GM23338 (cell line): ENCODE measurements at regions not wholly inside any gene's neighbourhood (a gene's known extent, or its start where the extent isn't known, plus 50 kb on each side); places are given as distances from the start of the nearest gene placed in this dataset.

Source experiments
- ATAC-seq: fragments of 200-7000 bp; cut with Tn5 transposase; 3 replicates; pipeline ENCODE4 v1.9.1; 2020
- DNase-seq: peaks from one replicate; pipeline ENCODE4 v3.0.0-alpha.2; 2015; ENCODE audit warnings: low spot score
- H2AFZ ChIP-seq: fragments of 200-600 bp; sonication (generic); 2 replicates; pipeline ENCODE4 v1.8.0; 2016; ENCODE audit warnings: antibody characterized with exemption, mild to moderate bottlenecking, moderate library complexity
- H3F3A ChIP-seq: fragments of 200-600 bp; sonication (generic); replicated peaks from 2 replicates; pipeline ENCODE4 v1.8.0; 2017; ENCODE audit warnings: antibody characterized with exemption, mixed run types, low read depth
- H3K27ac ChIP-seq: fragments of 200-600 bp; sonication (generic); 2 replicates; pipeline ENCODE4 v1.6.1; 2016; ENCODE audit warnings: low read depth
- H3K27me3 ChIP-seq: fragments of 200-600 bp; sonication (generic); 2 replicates; pipeline ENCODE4 v1.8.0; 2016; ENCODE audit warnings: mild to moderate bottlenecking, mixed run types, moderate library complexity; ENCODE audit not compliant: insufficient read depth
- H3K36me3 ChIP-seq: fragments of 200-600 bp; sonication (generic); 2 replicates; pipeline ENCODE4 v1.8.0; 2016; ENCODE audit warnings: mild to moderate bottlenecking; ENCODE audit not compliant: insufficient read depth
- H3K4me1 ChIP-seq: fragments of 200-600 bp; sonication (generic); 2 replicates; pipeline ENCODE4 v1.8.0; 2016; ENCODE audit warnings: mild to moderate bottlenecking, moderate library complexity; ENCODE audit not compliant: insufficient read depth
- H3K4me2 ChIP-seq: fragments of 200-600 bp; sonication (generic); 2 replicates; pipeline ENCODE4 v1.7.1; 2017; ENCODE audit warnings: mixed run types
- H3K4me3 ChIP-seq: fragments of 200-600 bp; sonication (generic); 2 replicates; pipeline ENCODE4 v1.6.1; 2016; ENCODE audit warnings: mixed run types
- H3K79me2 ChIP-seq: fragments of 200-600 bp; sonication (generic); replicated peaks from 2 replicates; pipeline ENCODE4 v1.8.0; 2017; ENCODE audit warnings: mild to moderate bottlenecking; ENCODE audit not compliant: insufficient read depth
- H3K9me2 ChIP-seq: fragments of 200-600 bp; sonication (generic); 2 replicates; pipeline ENCODE4 v1.8.0; 2017; ENCODE audit not compliant: insufficient read depth
- H4K20me1 ChIP-seq: fragments of 200-600 bp; sonication (generic); replicated peaks from 2 replicates; pipeline ENCODE4 v1.8.0; 2017; ENCODE audit warnings: mild to moderate bottlenecking; ENCODE audit not compliant: insufficient read depth
- H3K27ac Mint-ChIP-seq: 2 replicates; pipeline ENCODE4 v1.8.0; 2020; ENCODE audit warnings: inconsistent platforms, mild to moderate bottlenecking, moderate library complexity, mixed read lengths
- H3K27me3 Mint-ChIP-seq: 3 replicates; pipeline ENCODE4 v1.8.0; 2022; ENCODE audit warnings: low read depth, mild to moderate bottlenecking, moderate library complexity, mixed read lengths, inconsistent platforms; ENCODE audit not compliant: insufficient read depth, poor library complexity
- H3K36me3 Mint-ChIP-seq: 3 replicates; pipeline ENCODE4 v1.8.0; 2021; ENCODE audit warnings: low read depth, mild to moderate bottlenecking, inconsistent platforms, moderate library complexity, mixed read lengths
- H3K4me1 Mint-ChIP-seq: 3 replicates; pipeline ENCODE4 v1.8.0; 2020; ENCODE audit warnings: mild to moderate bottlenecking, inconsistent platforms, mixed read lengths
- H3K4me3 Mint-ChIP-seq: 3 replicates; pipeline ENCODE4 v1.8.0; 2021; ENCODE audit warnings: moderate library complexity, mild to moderate bottlenecking, inconsistent platforms, mixed read lengths
- H3K9me3 Mint-ChIP-seq: 3 replicates; pipeline ENCODE4 v1.8.0; 2020; ENCODE audit warnings: moderate library complexity, mild to moderate bottlenecking, inconsistent platforms, mixed read lengths
- CREB1 ChIP-seq: fragments of 250-450 bp; sonication (Bioruptor Pico); IDR thresholded peaks from 2 replicates; pipeline ENCODE4 v1.5.0; 2020; ENCODE audit warnings: low read depth, mild to moderate bottlenecking, moderate library complexity
- CTCF ChIP-seq, 2 experiments: fragments of 200-600 bp in 1 of 2; sonication (generic) in 1 of 2; conservative IDR thresholded peaks; 2 replicates each; pipeline versions ENCODE4 v1.5.1 to v1.6.1; 2016 to 2017; ENCODE audit warnings: antibody characterized with exemption in 2 of 2, low read depth in 2 of 2, mild to moderate bottlenecking in 2 of 2, moderate library complexity in 1 of 2
- ETS1 ChIP-seq: IDR thresholded peaks from 2 replicates; pipeline ENCODE4 v1.6.1; 2016; ENCODE audit warnings: antibody characterized with exemption
- EZH2 ChIP-seq: fragments of 200-600 bp; sonication (generic); IDR thresholded peaks from one replicate; pipeline ENCODE4 v1.8.0; 2017; ENCODE audit warnings: antibody characterized with exemption, mild to moderate bottlenecking, low read depth; ENCODE audit not compliant: unreplicated experiment
- EZH2phosphoT487 ChIP-seq: fragments of 200-600 bp; sonication (generic); IDR thresholded peaks from one replicate; pipeline ENCODE4 v1.8.1; 2018; ENCODE audit warnings: antibody characterized with exemption; ENCODE audit not compliant: unreplicated experiment
- JUNB ChIP-seq: IDR thresholded peaks from one replicate; pipeline ENCODE4 v1.6.1; 2016; ENCODE audit warnings: antibody characterized with exemption; ENCODE audit not compliant: unreplicated experiment
- NANOG ChIP-seq: IDR thresholded peaks from 2 replicates; pipeline ENCODE4 v1.6.1; 2016; ENCODE audit warnings: antibody characterized with exemption, borderline replicate concordance
- POLR2AphosphoS5 ChIP-seq: IDR thresholded peaks from 2 replicates; pipeline ENCODE4 v1.6.1; 2016; ENCODE audit warnings: antibody characterized with exemption, low read depth
- REST ChIP-seq: IDR thresholded peaks from one replicate; pipeline ENCODE4 v1.6.1; 2018; ENCODE audit warnings: antibody characterized with exemption; ENCODE audit not compliant: unreplicated experiment
- STAT1 ChIP-seq: IDR thresholded peaks from one replicate; pipeline ENCODE4 v1.6.1; 2016; ENCODE audit warnings: antibody characterized with exemption; ENCODE audit not compliant: unreplicated experiment
- ZNF114 ChIP-seq: fragments of 250-450 bp; sonication (Bioruptor Pico); IDR thresholded peaks from 2 replicates; pipeline ENCODE4 v1.5.0; 2020; ENCODE audit warnings: mild to moderate bottlenecking, moderate library complexity
- ZNF331 ChIP-seq: fragments of 250-450 bp; sonication (Bioruptor Pico); IDR thresholded peaks from 2 replicates; pipeline ENCODE4 v1.5.0; 2020; ENCODE audit warnings: low read depth, mild to moderate bottlenecking, moderate library complexity
- ZNF462 ChIP-seq: fragments of 250-450 bp; sonication (Bioruptor Pico); IDR thresholded peaks from 2 replicates; pipeline ENCODE4 v1.5.0; 2020; ENCODE audit warnings: mild to moderate bottlenecking, moderate library complexity

- Histone ChIP-seq H3K27ac (no peak overlapping the region), H3K27me3 (no peaks in the 10 kb centered on the region)
- no peak overlapping the region for H3K27ac Mint-ChIP-seq
Observed at GRCh38 chrX:111005166-111005565, 90.8 kb upstream of the PAK3 start.

More at GRCh38 chrX:111005166-111005565, 90.8 kb upstream of the PAK3 start:
- no peak overlapping the region for H2AFZ ChIP-seq
- no peaks in the 10 kb centered on the region for H3K79me2 ChIP-seq
- peak; percentile 3 for DNase-seq
- H3K36me3 ChIP-seq = no peaks in the 10 kb centered on the region
- ATAC-seq = no peak; the same call in 1 of the 3 replicates
- H3K27me3 Mint-ChIP-seq = peaks cover 2% of the 10 kb centered on the region
- no peak overlapping the region for H3K4me3 ChIP-seq
- no peaks in the 10 kb centered on the region for H4K20me1 ChIP-seq
- no peak for TF ChIP-seq CREB1 (CRISPR knock-in tag)
- TF ChIP-seq ZNF462 = no peak
- no peak for TF ChIP-seq STAT1
- TF ChIP-seq EZH2phosphoT487 = no peak
- no peak for TF ChIP-seq ETS1
- TF ChIP-seq POLR2AphosphoS5 = no peak
- TF ChIP-seq EZH2 = no peak
- no peak for TF ChIP-seq ZNF331 (CRISPR knock-in tag)
- no peak for TF ChIP-seq ZNF114 (CRISPR knock-in tag)
- TF ChIP-seq CTCF (conservative IDR thresholded peaks at IDR 0.05; ENCODE audit: low read depth in 2 of 2) = no peak
- TF ChIP-seq REST = no peak
- no peak for TF ChIP-seq JUNB
- no peak for TF ChIP-seq NANOG
- peaks cover 6% of the 10 kb centered on the region; the same call in 1 of the 2 replicates for H3K4me1 ChIP-seq
- no peak overlapping the region for H3K4me3 Mint-ChIP-seq
- no peaks in the 10 kb centered on the region for H3K9me2 ChIP-seq
- H3K36me3 Mint-ChIP-seq = no peaks in the 10 kb centered on the region
- H3F3A ChIP-seq = no peaks in the 10 kb centered on the region
- H3K4me1 Mint-ChIP-seq = peaks cover 25% of the 10 kb centered on the region
- H3K4me2 ChIP-seq = no peak overlapping the region
- H3K9me3 Mint-ChIP-seq = no peaks in the 10 kb centered on the region
